ENCODE measurements at regions not wholly inside any gene's neighbourhood (a gene's known extent, or its start where the extent isn't known, plus 50 kb on each side); places are given as distances from the start of the nearest gene placed in this dataset.
"Not testable (repeated sequence)": the region's sequence is repeated elsewhere in the genome, so short reads cannot be mapped to it uniquely, and the experiment has no call there.

GRCh38 chr2:132307613-132308198 is 108.9 kb upstream of the GPR39 start:
- DNase-seq; ATAC-seq; intact Hi-C loops (cut with DNase I, micrococcal nuclease): not testable (repeated sequence)

- intact Hi-C loops (cut with DNase I, micrococcal nuclease); DNase-seq; ATAC-seq: not testable (repeated sequence)
These were observed 107.4 kb upstream of the GPR39 start for GRCh38 chr2:132309203-132309602.

- DNase-seq; intact Hi-C loops (cut with DNase I, micrococcal nuclease); ATAC-seq: not testable (repeated sequence)
These were observed 101.1 kb upstream of the GPR39 start for GRCh38 chr2:132315546-132315945.

GRCh38 chr2:132317026-132317680 is 99.5 kb upstream of the GPR39 start:
- DNase-seq, ATAC-seq: not testable (repeated sequence)

GRCh38 chr2:132318481-132318880 is 98.1 kb upstream of the GPR39 start:
- intact Hi-C loops (cut with DNase I, micrococcal nuclease); ATAC-seq; DNase-seq: not testable (repeated sequence)

More at GRCh38 chr2:132317026-132317680, 99.5 kb upstream of the GPR39 start:
- intact Hi-C loops (cut with DNase I, micrococcal nuclease) = not testable (repeated sequence)

GRCh38 chr2:132324005-132324404 is 92.6 kb upstream of the GPR39 start:
- DNase-seq; ATAC-seq; intact Hi-C loops (cut with DNase I, micrococcal nuclease): not testable (repeated sequence)

- intact Hi-C loops (cut with DNase I, micrococcal nuclease); DNase-seq: not testable (repeated sequence)
- ATAC-seq = peak; percentile 54
These were observed 84.1 kb upstream of the GPR39 start for GRCh38 chr2:132332345-132333033.

- ATAC-seq; intact Hi-C loops (cut with DNase I, micrococcal nuclease); DNase-seq: not testable (repeated sequence)
These were observed 79.5 kb upstream of the GPR39 start for GRCh38 chr2:132337135-132337534.

GRCh38 chr2:132337844-132338243 is 78.8 kb upstream of the GPR39 start:
- intact Hi-C loops (cut with DNase I, micrococcal nuclease); ATAC-seq; DNase-seq: not testable (repeated sequence)

- intact Hi-C loops (cut with DNase I, micrococcal nuclease) = not testable (repeated sequence)
- ATAC-seq (peak; percentile 99), DNase-seq (peak; percentile 75 to 91)
These were observed 69.4 kb upstream of the GPR39 start for GRCh38 chr2:132347041-132347780.

GRCh38 chr2:132349092-132349687 is 67.4 kb upstream of the GPR39 start:
- peak; percentile 43 to 49 for DNase-seq
- intact Hi-C loops (cut with DNase I, micrococcal nuclease) = not testable (repeated sequence)
- ATAC-seq = peak; percentile 35

GRCh38 chr2:132351668-132352067 is 64.9 kb upstream of the GPR39 start:
- ATAC-seq; intact Hi-C loops (cut with DNase I, micrococcal nuclease); DNase-seq: not testable (repeated sequence)

- ATAC-seq = peak; percentile 95
- intact Hi-C loops (cut with DNase I, micrococcal nuclease) = not testable (repeated sequence)
- peak; percentile 60 to 61 for DNase-seq
These were observed 64.1 kb upstream of the GPR39 start for GRCh38 chr2:132352481-132353001.

GRCh38 chr2:132353380-132353779 is 63.2 kb upstream of the GPR39 start:
- intact Hi-C loops (cut with DNase I, micrococcal nuclease) = not testable (repeated sequence)
- ATAC-seq (peak; percentile 42), DNase-seq (peak; percentile 49 to 56)

- ATAC-seq; DNase-seq; intact Hi-C loops (cut with DNase I, micrococcal nuclease): not testable (repeated sequence)
These were observed 55.6 kb upstream of the GPR39 start for GRCh38 chr2:132360964-132361363.

GRCh38 chr2:132361498-132361897 is 55.1 kb upstream of the GPR39 start:
- ATAC-seq; DNase-seq; intact Hi-C loops (cut with DNase I, micrococcal nuclease): not testable (repeated sequence)

GRCh38 chr2:132363352-132363751 is 53.3 kb upstream of the GPR39 start:
- intact Hi-C loops (cut with DNase I, micrococcal nuclease); ATAC-seq; DNase-seq: not testable (repeated sequence)

GRCh38 chr2:132365963-132366362 is 50.6 kb upstream of the GPR39 start:
- intact Hi-C loops (cut with DNase I, micrococcal nuclease); ATAC-seq: not testable (repeated sequence)

More at GRCh38 chr2:132365963-132366362, 50.6 kb upstream of the GPR39 start:
- not testable (repeated sequence) for DNase-seq
